SU-DHL-6 (cell line): ENCODE measurements at regions not wholly inside any gene's neighbourhood (a gene's known extent, or its start where the extent isn't known, plus 50 kb on each side); places are given as distances from the start of the nearest gene placed in this dataset.
A peak's percentile ranks its signal among the peaks of the same experiment; 100 is the strongest.

ENCODE experiments used
- H2AFZ ChIP-seq: fragments of 200-600 bp; sonication (generic); 2 replicates; pipeline ENCODE4 v1.6.1; 2014; ENCODE audit warnings: low read depth, mild to moderate bottlenecking, moderate library complexity, mixed read lengths, antibody characterized with exemption, low read length; ENCODE audit not compliant: severe bottlenecking
- H3F3A ChIP-seq: fragments of 200-600 bp; shearing (Covaris generic); 2 replicates; pipeline ENCODE4 v1.6.0; 2016; ENCODE audit warnings: antibody characterized with exemption, mild to moderate bottlenecking; ENCODE audit not compliant: insufficient read depth
- H3K27ac ChIP-seq: fragments of 200-600 bp; sonication (generic); 2 replicates; pipeline ENCODE4 v1.5.1; 2016; ENCODE audit warnings: low read depth, mild to moderate bottlenecking, low read length, moderate library complexity, mixed read lengths
- H3K27me3 ChIP-seq: fragments of 200-600 bp; sonication (generic), shearing (Covaris generic); 2 replicates; pipeline ENCODE4 v1.6.0; 2014; ENCODE audit warnings: mild to moderate bottlenecking, low read length
- H3K36me3 ChIP-seq: fragments of 200-600 bp; sonication (generic); 2 replicates; pipeline ENCODE4 v1.6.1; 2014; ENCODE audit warnings: mild to moderate bottlenecking, low read length, mixed read lengths
- H3K4me2 ChIP-seq: fragments of 300-600, 200-600 bp; shearing (Covaris generic), sonication (generic); 2 replicates; pipeline ENCODE4 v1.6.0; 2014; ENCODE audit warnings: low read length, low read depth, mild to moderate bottlenecking; ENCODE audit not compliant: poor library complexity, severe bottlenecking
- H3K4me3 ChIP-seq: fragments of 200-600 bp; sonication (generic); 2 replicates; pipeline ENCODE4 v1.5.1; 2014; ENCODE audit warnings: antibody characterized with exemption, low read length, mild to moderate bottlenecking, mixed read lengths; ENCODE audit not compliant: insufficient read depth, poor library complexity, severe bottlenecking
- H3K79me2 ChIP-seq: fragments of 200-600 bp; sonication (generic); 2 replicates; pipeline ENCODE4 v1.6.1; 2014; ENCODE audit warnings: mild to moderate bottlenecking, low read length, moderate library complexity; ENCODE audit not compliant: insufficient read depth
- H3K9ac ChIP-seq: fragments of 200-600 bp; sonication (generic); 2 replicates; pipeline ENCODE4 v1.7.0; 2014; ENCODE audit warnings: mild to moderate bottlenecking, low read length
- H3K9me2 ChIP-seq: fragments of 200-600 bp; sonication (generic); replicated peaks from 2 replicates; pipeline ENCODE4 v1.6.1; 2014; ENCODE audit warnings: low read length; ENCODE audit not compliant: insufficient read depth
- H3K9me3 ChIP-seq: fragments of 200-600 bp; sonication (generic); 2 replicates; pipeline ENCODE4 v1.6.1; 2014; ENCODE audit warnings: low read length, mixed read lengths; ENCODE audit not compliant: insufficient read depth
- H4K20me1 ChIP-seq: fragments of 200-600 bp; sonication (generic); 2 replicates; pipeline ENCODE4 v1.6.1; 2014; ENCODE audit warnings: low read depth, mild to moderate bottlenecking, antibody characterized with exemption, low read length, moderate library complexity, mixed read lengths
- CTCF ChIP-seq: fragments of 200-600 bp; sonication (generic); IDR thresholded peaks from one replicate; pipeline ENCODE4 v1.5.1; 2017; ENCODE audit warnings: antibody characterized with exemption, mild to moderate bottlenecking, low read length, moderate library complexity; ENCODE audit not compliant: insufficient read depth, poor library complexity, severe bottlenecking
- EZH2phosphoT487 ChIP-seq: fragments of 200-600 bp; sonication (generic), shearing (Covaris generic); conservative IDR thresholded peaks from 2 replicates; pipeline ENCODE4 v1.6.1; 2018; ENCODE audit warnings: mild to moderate bottlenecking, antibody characterized with exemption, low read length, moderate library complexity, mixed read lengths

GRCh38 chr14:29518335-29518734, 409.3 kb downstream of the PRKD1 start:
- Histone ChIP-seq H4K20me1 (no peaks in the 10 kb centered on the region), H3K9me2 (no peaks in the 10 kb centered on the region), H3K9me3 (no peaks in the 10 kb centered on the region), H3K4me3 (no peak overlapping the region), H2AFZ (no peak overlapping the region), H3K79me2 (no peaks in the 10 kb centered on the region), H3K4me2 (no peak overlapping the region), H3K36me3 (no peaks in the 10 kb centered on the region), H3K27me3 (no peaks in the 10 kb centered on the region), H3K27ac (no peak overlapping the region), H3K9ac (no peak overlapping the region), H3F3A (no peaks in the 10 kb centered on the region)
- TF ChIP-seq CTCF (no peak), EZH2phosphoT487 (no peak)

- Histone ChIP-seq H3K79me2 (no peaks in the 10 kb centered on the region), H3K27ac (no peak overlapping the region), H3K9me2 (no peaks in the 10 kb centered on the region), H4K20me1 (no peaks in the 10 kb centered on the region), H3K36me3 (no peaks in the 10 kb centered on the region), H3K4me2 (no peak overlapping the region), H3K9me3 (no peaks in the 10 kb centered on the region), H3K4me3 (no peak overlapping the region), H3K9ac (no peak overlapping the region), H2AFZ (no peak overlapping the region), H3F3A (no peaks in the 10 kb centered on the region), H3K27me3 (no peaks in the 10 kb centered on the region)
- no peak for TF ChIP-seq EZH2phosphoT487
- peak; percentile 38 for TF ChIP-seq CTCF
Measured at GRCh38 chr14:29521526-29522137, 406.0 kb downstream of the PRKD1 start.
